ENCODE measurements at regions not wholly inside any gene's neighbourhood (a gene's known extent, or its start where the extent isn't known, plus 50 kb on each side); places are given as distances from the start of the nearest gene placed in this dataset.

DNA sequence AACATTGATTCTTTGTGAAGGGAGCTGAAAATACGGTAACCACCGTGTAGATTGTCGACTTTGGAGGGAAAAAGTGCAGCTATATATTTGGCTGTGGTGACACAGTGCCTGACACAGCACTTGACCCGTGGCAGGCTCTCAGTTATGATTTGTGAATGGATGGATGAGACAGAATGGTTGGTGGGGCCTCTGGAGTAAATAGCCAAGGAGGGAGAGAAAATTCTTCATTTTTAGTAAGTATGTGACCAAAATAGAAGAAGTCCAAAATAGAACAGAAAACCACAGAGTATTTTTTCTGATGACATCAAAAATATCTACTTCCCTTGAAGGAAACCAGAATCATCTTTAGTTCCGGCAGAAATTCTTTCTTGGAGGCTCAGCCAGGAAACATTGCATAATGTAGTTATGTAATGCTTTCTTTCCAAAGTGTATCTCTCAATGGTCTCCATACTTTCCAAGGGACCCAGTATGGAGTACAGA is 82.0 kb upstream of the WSCD2 start:
- TF ChIP-seq POLR2A (IDR thresholded peaks at IDR 0.05; ENCODE audit: extremely low read depth, insufficient read length): no peak
- TF ChIP-seq, protein P1, sequence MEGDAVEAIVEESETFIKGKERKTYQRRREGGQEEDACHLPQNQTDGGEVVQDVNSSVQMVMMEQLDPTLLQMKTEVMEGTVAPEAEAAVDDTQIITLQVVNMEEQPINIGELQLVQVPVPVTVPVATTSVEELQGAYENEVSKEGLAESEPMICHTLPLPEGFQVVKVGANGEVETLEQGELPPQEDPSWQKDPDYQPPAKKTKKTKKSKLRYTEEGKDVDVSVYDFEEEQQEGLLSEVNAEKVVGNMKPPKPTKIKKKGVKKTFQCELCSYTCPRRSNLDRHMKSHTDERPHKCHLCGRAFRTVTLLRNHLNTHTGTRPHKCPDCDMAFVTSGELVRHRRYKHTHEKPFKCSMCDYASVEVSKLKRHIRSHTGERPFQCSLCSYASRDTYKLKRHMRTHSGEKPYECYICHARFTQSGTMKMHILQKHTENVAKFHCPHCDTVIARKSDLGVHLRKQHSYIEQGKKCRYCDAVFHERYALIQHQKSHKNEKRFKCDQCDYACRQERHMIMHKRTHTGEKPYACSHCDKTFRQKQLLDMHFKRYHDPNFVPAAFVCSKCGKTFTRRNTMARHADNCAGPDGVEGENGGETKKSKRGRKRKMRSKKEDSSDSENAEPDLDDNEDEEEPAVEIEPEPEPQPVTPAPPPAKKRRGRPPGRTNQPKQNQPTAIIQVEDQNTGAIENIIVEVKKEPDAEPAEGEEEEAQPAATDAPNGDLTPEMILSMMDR (IDR thresholded peaks at IDR 0.05; ENCODE audit: low read depth, low read length): no peak

Data from NB4 (cell line).